ENCODE measurements at regions not wholly inside any gene's neighbourhood (a gene's known extent, or its start where the extent isn't known, plus 50 kb on each side); places are given as distances from the start of the nearest gene placed in this dataset.

- no peak for DNase-seq (ENCODE audit: low read depth in 2 of 2)
These were observed 373.7 kb upstream of the ACVR2A start for GRCh38 chr2:147471126-147471525.

- DNase-seq (ENCODE audit: low read depth in 2 of 2): no peak
These were observed 375.4 kb upstream of the ACVR2A start for GRCh38 chr2:147469471-147469870.

- no peak for DNase-seq (ENCODE audit: low read depth in 2 of 2)
These were observed 375.9 kb upstream of the ACVR2A start for GRCh38 chr2:147468963-147469362.

- DNase-seq (ENCODE audit: low read depth in 2 of 2): no peak
These were observed 376.5 kb upstream of the ACVR2A start for GRCh38 chr2:147468349-147468748.

- DNase-seq (ENCODE audit: low read depth in 2 of 2): no peak
These were observed 377.4 kb upstream of the ACVR2A start for GRCh38 chr2:147467441-147467840.

- no peak for DNase-seq (ENCODE audit: low read depth in 2 of 2)
These were observed 380.0 kb upstream of the ACVR2A start for GRCh38 chr2:147464737-147465357.

- DNase-seq (ENCODE audit: low read depth in 2 of 2): no peak
These were observed 380.8 kb upstream of the ACVR2A start for GRCh38 chr2:147463881-147464520.

- no peak for DNase-seq (ENCODE audit: low read depth in 2 of 2)
These were observed 384.7 kb upstream of the ACVR2A start for GRCh38 chr2:147460155-147460554.

- no peak for DNase-seq (ENCODE audit: low read depth in 2 of 2)
These were observed 388.1 kb upstream of the ACVR2A start for GRCh38 chr2:147456779-147457178.

- DNase-seq (ENCODE audit: low read depth in 2 of 2): no peak
These were observed 392.8 kb upstream of the ACVR2A start for GRCh38 chr2:147451902-147452515.

- no peak for DNase-seq (ENCODE audit: low read depth in 2 of 2)
These were observed 393.9 kb upstream of the ACVR2A start for GRCh38 chr2:147450661-147451510.

- DNase-seq (ENCODE audit: low read depth in 2 of 2): no peak
These were observed 395.4 kb upstream of the ACVR2A start for GRCh38 chr2:147449323-147449991.

- DNase-seq (ENCODE audit: low read depth in 2 of 2): no peak
These were observed 402.0 kb upstream of the ACVR2A start for GRCh38 chr2:147442816-147443215.

- DNase-seq (ENCODE audit: low read depth in 2 of 2): no peak
These were observed 403.6 kb upstream of the ACVR2A start for GRCh38 chr2:147441182-147441581.

GRCh38 chr2:147440734-147441133 is 404.1 kb upstream of the ACVR2A start:
- DNase-seq (ENCODE audit: low read depth in 2 of 2): no peak

- DNase-seq (ENCODE audit: low read depth in 2 of 2): no peak
These were observed 404.8 kb upstream of the ACVR2A start for GRCh38 chr2:147439986-147440385.

GRCh38 chr2:147438882-147439281 is 405.9 kb upstream of the ACVR2A start:
- no peak for DNase-seq (ENCODE audit: low read depth in 2 of 2)

- no peak for DNase-seq (ENCODE audit: low read depth in 2 of 2)
These were observed 411.0 kb upstream of the ACVR2A start for GRCh38 chr2:147433822-147434221.

- no peak for DNase-seq (ENCODE audit: low read depth in 2 of 2)
These were observed 414.4 kb upstream of the ACVR2A start for GRCh38 chr2:147430408-147430807.

GRCh38 chr2:147428120-147428747 is 416.6 kb upstream of the ACVR2A start:
- DNase-seq (ENCODE audit: low read depth in 2 of 2): no peak

GRCh38 chr2:147425437-147426029 is 419.3 kb upstream of the ACVR2A start:
- no peak for DNase-seq (ENCODE audit: low read depth in 2 of 2)

Data from dermis microvascular lymphatic vessel endothelial cell (primary cell).